HG03575 (cell line): ENCODE measurements at regions not wholly inside any gene's neighbourhood (a gene's known extent, or its start where the extent isn't known, plus 50 kb on each side); places are given as distances from the start of the nearest gene placed in this dataset.

Experiments
- ATAC-seq: cut with Tn5 transposase; IDR thresholded peaks from one replicate; pipeline ENCODE4 v1.9.1; 2021; ENCODE audit not compliant: unreplicated experiment, insufficient number of reproducible peaks, low FRiP score; ENCODE audit errors: extremely low read depth

DNA sequence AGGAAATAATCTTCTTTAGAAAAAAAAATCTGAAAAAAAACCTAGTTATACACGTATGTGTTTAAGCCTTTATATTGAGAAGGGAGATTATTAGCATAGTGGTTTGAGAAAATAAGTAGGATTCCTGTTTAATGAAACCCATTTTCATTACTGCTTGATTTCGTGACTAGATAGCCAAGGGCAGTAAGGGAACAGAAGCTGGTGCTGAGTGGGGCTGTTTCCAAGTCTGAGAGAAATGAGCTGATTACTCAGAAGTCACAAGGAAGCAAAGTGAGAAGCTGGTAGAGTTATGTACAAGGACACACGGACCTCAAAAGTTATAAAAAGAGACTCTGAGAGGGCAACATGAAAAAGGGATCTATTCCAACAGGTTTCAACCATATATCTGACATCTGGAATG, 256.5 kb downstream of the TTLL7 start:
- no peak for ATAC-seq

GRCh38 chr1:83741770-83742169, 257.2 kb downstream of the TTLL7 start:
- ATAC-seq: no peak

- ATAC-seq: no peak
Observed at GRCh38 chr1:83741348-83741747, 257.6 kb downstream of the TTLL7 start.

DNA sequence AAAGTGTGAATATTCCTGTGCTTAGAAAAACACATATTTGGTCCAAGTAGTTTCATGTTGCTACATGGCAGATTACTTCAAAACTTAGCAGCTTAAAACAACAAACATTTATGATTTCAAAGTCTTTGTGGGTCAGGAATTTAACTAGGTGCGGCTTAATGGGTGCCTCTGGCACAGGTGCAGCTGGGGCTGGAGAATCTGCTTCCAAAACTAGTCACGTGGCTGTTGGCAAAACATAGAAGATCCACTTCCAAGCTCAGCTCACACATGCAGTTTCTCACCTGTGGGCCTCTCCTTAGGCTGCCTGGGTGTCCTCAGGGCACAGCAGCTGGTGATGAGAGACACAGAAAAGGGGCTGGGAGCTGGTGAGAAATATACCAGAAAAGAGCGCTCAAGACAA, 263.4 kb downstream of the TTLL7 start:
- ATAC-seq: no peak

DNA sequence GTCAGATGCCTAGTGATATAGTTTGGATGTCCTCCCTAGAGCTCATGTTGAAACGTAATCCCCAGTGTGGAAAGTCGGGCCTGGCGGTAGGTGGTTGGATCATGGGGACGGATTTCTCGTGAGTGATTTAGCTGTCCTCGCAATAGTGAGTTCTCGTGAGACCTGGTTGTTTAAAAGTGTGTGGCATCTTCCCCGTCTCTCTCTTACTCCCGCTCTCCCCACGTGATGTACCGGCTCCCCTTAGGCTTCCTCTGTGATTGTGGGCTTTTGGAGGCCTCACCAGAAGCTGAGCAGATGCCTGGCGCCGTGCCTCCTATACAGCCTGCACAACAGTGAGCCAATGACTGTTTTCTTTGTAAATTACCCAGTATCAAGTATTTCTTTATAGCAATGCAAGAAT, 264.5 kb downstream of the TTLL7 start:
- ATAC-seq: no peak

- no peak for ATAC-seq
Observed at GRCh38 chr1:83725735-83726360, 273.1 kb downstream of the TTLL7 start.

- no peak for ATAC-seq
Observed at GRCh38 chr1:83718338-83718737, 280.6 kb downstream of the TTLL7 start.

DNA sequence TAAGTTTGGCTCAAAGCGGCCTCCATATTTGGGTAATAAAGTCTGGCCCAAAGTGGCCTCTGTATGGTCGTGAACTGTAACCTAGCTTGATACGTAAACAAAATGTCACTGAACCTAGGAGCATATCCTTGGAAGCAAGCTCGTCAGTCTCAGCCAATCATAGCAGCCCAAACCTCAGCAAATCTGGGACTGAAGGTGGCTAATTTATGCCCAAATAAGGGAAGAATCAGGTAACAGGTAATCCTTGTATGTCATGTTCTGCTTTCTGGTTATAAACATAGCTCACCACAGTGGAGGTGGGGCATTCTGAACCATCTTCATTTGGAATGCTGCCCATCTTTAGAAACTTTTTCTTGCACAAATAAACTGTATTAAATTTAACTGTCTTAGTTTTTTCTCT, 281.1 kb downstream of the TTLL7 start:
- ATAC-seq: no peak

DNA sequence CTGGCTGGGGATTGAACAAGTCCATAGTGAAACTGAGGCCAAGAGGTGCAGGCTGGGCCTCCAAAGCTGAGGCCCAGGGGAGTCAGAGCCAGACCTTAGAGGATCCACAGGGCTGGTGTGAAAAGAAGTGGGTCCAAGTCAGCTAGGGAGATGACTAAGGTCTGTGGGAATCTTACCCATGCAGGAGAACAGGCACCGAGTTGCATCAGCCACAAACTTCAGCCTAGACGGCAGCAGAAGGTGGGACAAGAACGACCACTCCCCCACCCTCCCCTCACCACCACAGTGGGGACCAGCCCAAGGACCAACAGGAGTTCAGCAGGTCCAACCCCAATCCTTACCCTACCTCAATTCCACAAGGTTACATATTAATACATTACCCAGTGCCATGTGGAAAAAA, 282.3 kb downstream of the TTLL7 start:
- ATAC-seq: no peak

- no peak for ATAC-seq
Observed at GRCh38 chr1:83715550-83715949, 283.4 kb downstream of the TTLL7 start.

GRCh38 chr1:83709662-83710061, 289.3 kb downstream of the TTLL7 start:
- ATAC-seq: no peak

DNA sequence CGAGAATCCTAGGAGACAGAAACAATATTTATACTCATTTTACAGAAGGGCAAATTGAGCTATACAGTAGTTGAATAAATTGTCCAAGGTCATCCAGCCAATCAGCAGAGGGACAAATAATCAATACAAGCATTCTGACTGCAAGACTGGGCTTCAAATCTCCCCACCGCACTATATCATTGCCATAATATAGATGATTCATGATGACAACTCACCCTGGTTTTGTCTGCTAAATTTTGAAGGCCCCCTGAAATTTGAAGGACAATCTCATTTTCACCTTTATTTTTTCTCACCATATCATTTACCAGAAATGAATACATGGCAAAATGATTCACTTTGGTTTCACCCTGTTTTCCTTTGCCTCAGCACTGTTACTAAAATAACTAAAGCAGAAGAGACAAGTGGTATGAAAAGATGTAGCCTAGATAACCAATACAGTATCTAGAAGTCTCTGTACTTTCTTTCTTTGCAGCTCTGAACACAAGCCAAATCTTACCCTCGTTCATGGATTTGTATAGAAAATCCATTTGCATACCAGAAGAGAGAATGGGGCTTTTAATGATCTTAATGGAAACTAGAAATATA, 292.5 kb downstream of the TTLL7 start:
- no peak for ATAC-seq

- no peak for ATAC-seq
Observed at GRCh38 chr1:83705091-83705490, 293.8 kb downstream of the TTLL7 start.

GRCh38 chr1:83704350-83704749, 294.6 kb downstream of the TTLL7 start:
- ATAC-seq: no peak

- no peak for ATAC-seq
Observed at GRCh38 chr1:83702356-83702755, 296.6 kb downstream of the TTLL7 start.

- no peak for ATAC-seq
Observed at GRCh38 chr1:83701355-83701754, 297.6 kb downstream of the TTLL7 start.

GRCh38 chr1:83698644-83699043, 300.3 kb downstream of the TTLL7 start:
- no peak for ATAC-seq

- ATAC-seq: no peak
Observed at GRCh38 chr1:83697961-83698360, 301.0 kb downstream of the TTLL7 start.

GRCh38 chr1:83697220-83697619, 301.7 kb downstream of the TTLL7 start:
- no peak for ATAC-seq

DNA sequence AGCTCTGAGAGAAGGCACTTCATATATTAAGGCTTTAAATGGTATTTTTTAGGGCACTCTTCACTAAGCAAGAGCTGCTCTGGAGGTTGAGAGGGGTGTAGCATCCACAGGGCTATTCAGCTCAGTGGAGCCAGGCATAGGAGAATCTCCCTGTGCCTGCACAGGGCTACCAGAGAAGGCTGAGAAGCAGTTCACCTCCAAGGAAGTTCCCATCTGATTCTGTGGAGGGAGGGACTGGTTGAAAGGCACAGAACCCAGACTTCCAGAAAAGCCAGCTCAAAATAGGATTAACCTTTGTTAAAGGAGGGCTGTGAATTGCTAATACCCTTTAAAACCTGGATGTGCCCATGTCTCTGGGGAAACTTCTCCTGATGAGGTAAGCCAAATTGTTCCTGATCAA, 304.5 kb downstream of the TTLL7 start:
- no peak for ATAC-seq
